ENCODE measurements at regions not wholly inside any gene's neighbourhood (a gene's known extent, or its start where the extent isn't known, plus 50 kb on each side); places are given as distances from the start of the nearest gene placed in this dataset.

- TF ChIP-seq CTCF (IDR thresholded peaks at IDR 0.05) = no peak
- TF ChIP-seq POLR2A (IDR thresholded peaks at IDR 0.05) = no peak
- no peak for TF ChIP-seq EP300 (IDR thresholded peaks at IDR 0.05)
These were observed 318.5 kb downstream of the EDEM1 start for GRCh38 chr3:5505997-5506396.
